ENCODE measurements at regions not wholly inside any gene's neighbourhood (a gene's known extent, or its start where the extent isn't known, plus 50 kb on each side); places are given as distances from the start of the nearest gene placed in this dataset.

- no peak for TF ChIP-seq FOXO4 (CRISPR knock-in tag; conservative IDR thresholded peaks at IDR 0.05)
- TF ChIP-seq HOXD1 (CRISPR knock-in tag; IDR thresholded peaks at IDR 0.05) = no peak
- no peak for TF ChIP-seq ZNF589 (CRISPR knock-in tag; conservative IDR thresholded peaks at IDR 0.05)
- TF ChIP-seq IKZF4 (CRISPR knock-in tag; IDR thresholded peaks at IDR 0.05; ENCODE audit: borderline replicate concordance, low read depth, not compliant biosample characterization) = no peak
- TF ChIP-seq ZUFSP (CRISPR knock-in tag; IDR thresholded peaks at IDR 0.05; ENCODE audit: borderline replicate concordance) = no peak
- TF ChIP-seq RNF2 (conservative IDR thresholded peaks at IDR 0.05; ENCODE audit: low read depth) = no peak
- TF ChIP-seq JDP2 (CRISPR knock-in tag; IDR thresholded peaks at IDR 0.05; ENCODE audit: borderline replicate concordance) = no peak
- TF ChIP-seq ZSCAN21 (CRISPR knock-in tag; IDR thresholded peaks at IDR 0.05; ENCODE audit: borderline replicate concordance) = no peak
- no peak for TF ChIP-seq ZNF740 (CRISPR knock-in tag; IDR thresholded peaks at IDR 0.05)
- TF ChIP-seq ZNF343 (CRISPR knock-in tag; IDR thresholded peaks at IDR 0.05) = no peak
- no peak for TF ChIP-seq BCL3 (CRISPR knock-in tag; IDR thresholded peaks at IDR 0.05)
- TF ChIP-seq CHCHD3 (CRISPR knock-in tag; IDR thresholded peaks at IDR 0.05) = no peak
- no peak for TF ChIP-seq ZNF451 (CRISPR knock-in tag; IDR thresholded peaks at IDR 0.05)
- no peak for TF ChIP-seq ZBTB43 (CRISPR knock-in tag; conservative IDR thresholded peaks at IDR 0.05)
- no peak for TF ChIP-seq CHD2 (IDR thresholded peaks at IDR 0.05; ENCODE audit: low read depth, low read length)
Measured at GRCh38 chr2:176555781-176556180, 286.5 kb downstream of the MTX2 start (continued).

Data from HepG2 (cell line).